SK-N-MC (cell line): ENCODE measurements at regions not wholly inside any gene's neighbourhood (a gene's known extent, or its start where the extent isn't known, plus 50 kb on each side); places are given as distances from the start of the nearest gene placed in this dataset.

Experiments used
- EZH2 ChIP-seq: fragments of 200-600 bp; sonication (generic); IDR thresholded peaks from one replicate; pipeline ENCODE4 v1.6.1; 2017; ENCODE audit warnings: antibody characterized with exemption
- FOXP2 ChIP-seq: optimal IDR thresholded peaks from 2 replicates; pipeline ENCODE3; 2011; ENCODE audit warnings: mild to moderate bottlenecking, moderate library complexity; ENCODE audit not compliant: insufficient read depth; ENCODE audit errors: extremely low read length, control extremely low read depth
- POLR2AphosphoS5 ChIP-seq: IDR thresholded peaks from 2 replicates; pipeline ENCODE4 v1.6.1; 2012; ENCODE audit warnings: mild to moderate bottlenecking, low read depth, low read length, borderline replicate concordance

GRCh38 chr3:113157408-113158030 lies 53.8 kb upstream of the BOC start:
- TF ChIP-seq EZH2 (no peak), POLR2AphosphoS5 (no peak), FOXP2 (no peak)
